ENCODE measurements at regions not wholly inside any gene's neighbourhood (a gene's known extent, or its start where the extent isn't known, plus 50 kb on each side); places are given as distances from the start of the nearest gene placed in this dataset.
"Not testable (repeated sequence)": the region's sequence is repeated elsewhere in the genome, so short reads cannot be mapped to it uniquely, and the experiment has no call there.

DNA sequence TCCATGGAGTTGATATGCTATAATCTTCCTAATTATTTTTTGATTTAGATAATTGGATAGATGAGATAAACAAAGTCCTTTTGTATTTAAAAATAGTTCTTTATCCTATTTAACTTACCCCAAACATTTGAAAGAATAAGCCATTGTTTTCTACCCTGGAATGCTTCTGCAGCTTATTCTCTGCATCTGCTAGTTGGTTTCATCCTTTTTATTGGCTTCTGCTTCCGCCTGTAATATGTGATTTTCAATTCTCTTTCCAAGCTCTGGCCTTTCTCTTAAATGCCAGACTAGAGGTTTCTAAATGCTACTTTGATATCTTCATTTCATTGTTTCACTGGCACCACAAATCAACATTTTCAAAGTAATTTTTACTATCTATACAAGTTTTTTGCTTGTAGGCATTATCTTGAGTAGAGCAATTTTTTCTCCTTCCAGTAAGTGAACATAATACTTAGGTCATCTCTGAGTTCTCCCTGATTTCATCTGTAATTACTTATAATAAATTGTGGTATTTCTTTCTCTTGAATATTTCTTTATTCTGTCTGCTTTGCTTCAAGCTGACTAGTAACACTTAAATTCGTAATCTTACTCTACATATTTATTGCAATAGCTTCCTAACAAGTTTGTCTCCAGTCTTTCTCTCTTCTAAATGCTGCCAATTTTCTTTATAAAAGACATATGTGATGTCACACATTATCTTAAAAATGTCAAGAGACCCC is 958.4 kb downstream of the SLC6A15 start:
- Mint-ChIP-seq H3K36me3 (ENCODE audit: low read depth) (no peaks in the 10 kb centered on the region), H3K27ac (no peak overlapping the region), H3K9me3 (no peaks in the 10 kb centered on the region), H3K4me3 (no peak overlapping the region), H3K4me1 (ENCODE audit: low read depth) (no peaks in the 10 kb centered on the region), H3K27me3 (ENCODE audit: insufficient read depth) (no peaks in the 10 kb centered on the region)
- intact Hi-C loops (cut with micrococcal nuclease) = no loop called here
- DNase-seq (ENCODE audit: low spot score) = no peak

DNA sequence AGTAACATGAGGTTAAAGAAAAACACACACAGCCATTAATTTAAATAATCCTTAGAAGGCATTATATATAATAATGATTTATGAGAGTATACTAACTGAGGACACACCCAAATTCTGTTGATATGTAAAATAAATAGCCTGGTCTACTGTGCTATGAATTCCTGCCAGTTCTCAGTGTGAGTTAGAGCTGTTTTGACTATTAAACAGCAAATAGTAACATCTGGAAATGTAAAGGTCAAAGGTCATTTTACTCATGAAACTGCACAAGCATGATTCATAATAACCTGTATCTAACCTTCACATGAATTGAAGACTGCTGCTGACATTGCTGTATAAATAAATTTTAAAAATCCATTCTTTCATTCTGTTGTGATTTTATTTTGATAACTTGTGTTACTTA is 966.7 kb downstream of the SLC6A15 start:
- Mint-ChIP-seq H3K4me3 (no peak overlapping the region), H3K36me3 (ENCODE audit: low read depth) (no peaks in the 10 kb centered on the region), H3K27me3 (ENCODE audit: insufficient read depth) (no peaks in the 10 kb centered on the region), H3K9me3 (no peaks in the 10 kb centered on the region), H3K4me1 (ENCODE audit: low read depth) (no peaks in the 10 kb centered on the region), H3K27ac (no peak overlapping the region)
- no peak for DNase-seq (ENCODE audit: low spot score)
- intact Hi-C loops (cut with micrococcal nuclease) = no loop called here

DNA sequence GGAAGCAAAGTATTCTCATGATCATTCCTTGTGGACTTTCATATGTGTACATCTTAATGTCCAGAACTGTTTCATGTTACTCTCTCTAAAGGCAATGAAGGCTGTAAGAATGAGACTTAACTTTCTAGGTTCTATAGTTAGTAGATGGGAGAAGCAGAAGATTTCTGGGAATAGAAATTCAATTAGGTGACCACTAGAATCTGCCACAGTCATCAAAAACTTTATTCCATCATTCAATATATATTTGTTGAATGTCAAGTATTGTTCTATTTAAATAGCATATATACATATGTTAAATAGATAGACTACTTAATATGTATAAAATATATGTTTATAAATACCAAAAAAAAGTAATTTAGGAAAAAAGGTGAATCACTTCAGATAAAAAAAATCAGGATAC is 972.9 kb downstream of the SLC6A15 start:
- Mint-ChIP-seq H3K27me3 (ENCODE audit: insufficient read depth) (no peaks in the 10 kb centered on the region), H3K9me3 (no peaks in the 10 kb centered on the region), H3K36me3 (ENCODE audit: low read depth) (no peaks in the 10 kb centered on the region), H3K4me3 (no peak overlapping the region), H3K4me1 (ENCODE audit: low read depth) (no peaks in the 10 kb centered on the region), H3K27ac (no peak overlapping the region)
- DNase-seq (ENCODE audit: low spot score) = no peak
- intact Hi-C loops (cut with micrococcal nuclease) = no loop called here

DNA sequence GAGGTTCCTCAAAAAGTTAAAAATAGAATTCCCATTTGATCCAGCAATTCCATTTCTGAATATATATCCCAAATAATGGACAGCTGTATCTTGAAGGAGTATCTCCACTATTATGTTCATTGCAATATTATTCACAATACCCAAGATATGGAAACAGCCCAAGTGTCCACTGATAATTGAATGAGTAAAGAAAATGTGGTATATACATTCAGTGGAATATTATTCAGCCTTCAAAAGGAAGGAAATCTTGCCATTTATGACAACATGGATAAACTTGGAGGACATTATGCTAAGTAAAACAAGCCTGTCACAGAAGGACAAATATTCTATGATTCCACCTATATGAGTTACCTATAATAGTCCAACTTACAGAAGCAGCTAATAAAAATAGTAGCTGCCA is 979.0 kb downstream of the SLC6A15 start:
- no peaks in the 10 kb centered on the region for H3K9me3 Mint-ChIP-seq
- no peaks in the 10 kb centered on the region for H3K27me3 Mint-ChIP-seq (ENCODE audit: insufficient read depth)
- no peaks in the 10 kb centered on the region for H3K36me3 Mint-ChIP-seq (ENCODE audit: low read depth)
- no peaks in the 10 kb centered on the region for H3K4me1 Mint-ChIP-seq (ENCODE audit: low read depth)
- H3K27ac Mint-ChIP-seq = no peak overlapping the region
- no peak for DNase-seq (ENCODE audit: low spot score)
- H3K4me3 Mint-ChIP-seq = no peak overlapping the region
- intact Hi-C loops (cut with micrococcal nuclease) = no loop called here

DNA sequence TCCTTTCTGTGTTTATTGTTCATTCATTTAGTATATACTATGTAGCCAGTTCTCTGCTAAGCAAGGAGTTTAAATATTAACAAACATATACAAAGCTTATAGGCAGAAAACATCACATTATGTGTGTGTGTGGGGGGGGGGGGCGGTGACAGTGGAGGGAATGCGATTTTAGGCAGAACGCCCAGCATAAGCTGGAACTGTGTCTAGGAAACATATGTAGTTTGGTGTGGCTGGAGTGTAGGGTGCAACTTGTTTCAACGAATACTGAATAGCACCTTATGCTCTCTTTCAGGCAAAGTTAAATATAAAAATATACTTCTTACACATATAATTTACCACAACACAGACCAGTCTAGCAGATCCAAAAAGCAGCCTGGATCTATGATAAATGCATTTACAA is 980.6 kb downstream of the SLC6A15 start:
- Mint-ChIP-seq H3K27ac (no peak overlapping the region), H3K4me3 (no peak overlapping the region), H3K4me1 (ENCODE audit: low read depth) (no peaks in the 10 kb centered on the region), H3K36me3 (ENCODE audit: low read depth) (no peaks in the 10 kb centered on the region), H3K9me3 (no peaks in the 10 kb centered on the region), H3K27me3 (ENCODE audit: insufficient read depth) (no peaks in the 10 kb centered on the region)
- intact Hi-C loops (cut with micrococcal nuclease) = no loop called here
- DNase-seq (ENCODE audit: low spot score) = no peak

DNA sequence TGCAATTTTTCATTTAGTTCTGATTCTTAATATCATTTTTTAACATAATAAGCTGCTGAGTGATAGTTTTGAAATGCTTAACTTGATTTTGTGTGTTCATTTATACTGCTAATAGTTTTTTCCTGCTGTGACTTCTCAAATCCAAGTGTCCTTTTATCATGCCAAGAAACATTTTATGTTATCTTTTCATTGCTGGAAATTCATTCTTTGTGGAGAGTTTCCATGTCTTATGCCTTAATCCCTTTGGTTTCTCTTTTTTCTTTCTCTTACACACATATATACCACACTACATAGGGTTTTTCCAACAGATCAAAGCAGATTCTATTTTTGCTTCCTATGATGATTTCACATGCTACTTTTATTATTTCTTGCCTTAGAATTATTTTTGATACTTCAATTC is 981.1 kb downstream of the SLC6A15 start:
- Mint-ChIP-seq H3K36me3 (ENCODE audit: low read depth) (no peaks in the 10 kb centered on the region), H3K27ac (no peak overlapping the region), H3K27me3 (ENCODE audit: insufficient read depth) (no peaks in the 10 kb centered on the region), H3K4me1 (ENCODE audit: low read depth) (no peaks in the 10 kb centered on the region), H3K4me3 (no peak overlapping the region), H3K9me3 (no peaks in the 10 kb centered on the region)
- intact Hi-C loops (cut with micrococcal nuclease) = no loop called here
- no peak for DNase-seq (ENCODE audit: low spot score)

DNA sequence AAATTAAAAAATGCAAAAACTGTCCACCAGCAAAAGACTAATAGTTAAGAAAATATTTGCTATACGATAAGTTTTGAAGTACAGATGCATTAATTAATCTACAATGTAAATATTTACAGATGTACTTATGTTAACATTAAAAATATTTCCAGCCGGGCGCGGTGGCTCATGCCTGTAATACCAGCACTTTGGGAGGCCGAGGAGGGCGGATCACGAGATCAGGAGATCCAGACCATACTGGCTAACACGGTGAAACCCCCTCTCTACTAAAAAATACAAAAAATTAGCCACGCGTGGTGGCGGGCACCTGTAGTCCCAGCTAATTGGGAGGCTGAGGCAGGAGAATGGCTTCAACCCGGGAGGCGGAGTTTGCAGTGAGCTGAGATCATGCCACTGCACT is 982.8 kb downstream of the SLC6A15 start:
- H3K4me1 Mint-ChIP-seq (ENCODE audit: low read depth); DNase-seq (ENCODE audit: low spot score); H3K27ac Mint-ChIP-seq; intact Hi-C loops (cut with micrococcal nuclease); H3K27me3 Mint-ChIP-seq (ENCODE audit: insufficient read depth); H3K36me3 Mint-ChIP-seq (ENCODE audit: low read depth); H3K9me3 Mint-ChIP-seq; H3K4me3 Mint-ChIP-seq: not testable (repeated sequence)

DNA sequence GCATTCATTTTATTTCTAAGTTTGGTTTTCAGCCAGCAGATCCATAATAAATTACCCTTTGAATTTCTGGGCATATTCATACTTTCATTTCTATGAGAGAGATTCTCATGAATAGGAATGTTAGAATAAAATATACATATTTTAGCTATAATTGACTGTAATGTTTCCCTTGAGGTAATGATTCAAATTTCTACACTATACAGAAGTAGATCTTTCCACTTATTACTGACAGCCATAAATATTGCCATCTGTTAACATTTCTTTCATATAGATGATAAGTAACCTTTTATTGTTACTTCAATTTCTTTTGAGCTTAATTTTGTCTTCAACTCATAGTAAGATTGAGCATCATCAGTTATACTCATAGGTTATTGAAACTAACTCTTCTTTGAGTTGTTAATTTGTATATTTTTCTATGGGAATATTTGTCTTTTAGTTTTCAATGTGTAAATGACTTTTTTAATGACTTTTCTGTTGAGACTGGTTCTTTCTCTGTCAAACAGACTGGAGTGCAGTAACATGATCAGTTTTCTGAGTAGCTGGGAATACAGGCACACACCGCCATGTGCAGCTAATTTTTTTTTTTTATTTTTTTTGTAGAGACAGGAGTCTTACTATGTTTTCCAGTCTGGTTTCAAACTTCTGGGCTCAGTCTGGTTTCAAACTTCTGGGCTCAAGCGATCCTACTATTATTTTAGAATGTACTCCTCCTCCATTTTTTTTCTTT is 991.6 kb downstream of the SLC6A15 start:
- Mint-ChIP-seq H3K36me3 (ENCODE audit: low read depth) (no peaks in the 10 kb centered on the region), H3K9me3 (no peaks in the 10 kb centered on the region), H3K27ac (no peak overlapping the region), H3K4me1 (ENCODE audit: low read depth) (no peaks in the 10 kb centered on the region), H3K27me3 (ENCODE audit: insufficient read depth) (no peaks in the 10 kb centered on the region), H3K4me3 (no peak overlapping the region)
- intact Hi-C loops (cut with micrococcal nuclease) = no loop called here
- no peak for DNase-seq (ENCODE audit: low spot score)

DNA sequence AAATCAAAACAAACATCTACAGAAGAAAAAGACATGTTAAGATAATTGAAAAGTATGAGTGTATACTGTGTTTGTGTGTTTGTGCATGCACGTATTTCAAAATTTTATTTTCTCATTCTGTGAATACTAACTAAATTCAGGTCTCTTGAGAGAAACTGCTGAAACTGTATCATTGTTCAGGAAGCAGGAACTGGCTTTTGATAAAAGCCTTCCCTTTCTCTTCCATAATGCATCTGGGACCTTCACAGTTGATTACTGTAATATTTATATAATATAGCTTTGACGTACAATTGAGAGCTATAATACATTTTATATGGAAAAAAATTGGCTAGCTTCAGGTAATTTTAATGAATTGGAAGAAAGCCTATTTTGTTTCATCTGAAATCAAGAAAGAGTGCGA is 993.5 kb downstream of the SLC6A15 start:
- no peaks in the 10 kb centered on the region for H3K4me1 Mint-ChIP-seq (ENCODE audit: low read depth)
- H3K36me3 Mint-ChIP-seq (ENCODE audit: low read depth) = no peaks in the 10 kb centered on the region
- no peak overlapping the region for H3K27ac Mint-ChIP-seq
- H3K9me3 Mint-ChIP-seq = no peaks in the 10 kb centered on the region
- no peak for DNase-seq (ENCODE audit: low spot score)
- intact Hi-C loops (cut with micrococcal nuclease) = no loop called here
- H3K27me3 Mint-ChIP-seq (ENCODE audit: insufficient read depth) = no peaks in the 10 kb centered on the region
- no peak overlapping the region for H3K4me3 Mint-ChIP-seq

DNA sequence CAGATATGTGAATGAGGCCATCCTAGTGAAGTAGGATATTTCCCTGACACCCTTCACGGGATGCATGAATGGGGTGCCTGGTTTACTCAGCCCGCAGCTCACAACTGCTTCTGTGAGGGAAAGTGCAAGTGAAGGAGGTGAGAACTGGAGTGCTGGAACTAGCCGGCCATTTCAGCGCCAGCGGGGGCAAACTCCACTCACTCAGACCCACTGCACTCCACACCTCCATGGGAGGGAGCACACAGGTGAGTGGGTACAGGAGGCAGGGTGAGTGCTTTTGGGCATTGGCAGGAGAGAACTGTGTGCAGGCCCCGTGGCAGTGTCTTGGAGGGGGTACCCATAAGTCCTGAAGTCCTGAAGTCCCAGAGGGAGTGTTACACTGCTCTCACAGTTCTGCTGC is 1008.4 kb downstream of the SLC6A15 start:
- Mint-ChIP-seq H3K27me3 (ENCODE audit: insufficient read depth) (no peaks in the 10 kb centered on the region), H3K36me3 (ENCODE audit: low read depth) (no peaks in the 10 kb centered on the region), H3K9me3 (peaks cover 24% of the 10 kb centered on the region), H3K4me1 (ENCODE audit: low read depth) (no peaks in the 10 kb centered on the region), H3K4me3 (no peak overlapping the region), H3K27ac (no peak overlapping the region)
- no peak for DNase-seq (ENCODE audit: low spot score)
- intact Hi-C loops (cut with micrococcal nuclease) = no loop called here

DNA sequence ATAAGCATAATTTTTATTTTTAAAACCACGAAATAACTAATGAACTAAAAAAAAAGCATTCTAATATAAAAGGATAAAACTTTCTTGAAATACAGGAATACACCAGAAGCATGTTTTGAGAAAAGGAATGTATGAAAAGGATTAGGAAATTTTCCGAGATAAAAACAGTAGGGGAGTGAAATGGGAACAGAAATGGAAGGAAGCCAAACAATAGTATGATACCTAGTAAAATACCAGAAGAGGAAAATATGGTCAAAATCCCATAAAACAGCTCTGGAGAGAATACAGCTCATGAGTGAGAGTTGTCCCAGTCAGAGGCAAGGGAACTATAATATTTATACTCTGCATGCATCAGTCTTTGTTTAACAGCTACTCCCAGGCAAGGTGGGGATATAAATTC is 1016.2 kb downstream of the SLC6A15 start:
- intact Hi-C loops (cut with micrococcal nuclease) = no loop called here
- Mint-ChIP-seq H3K27me3 (ENCODE audit: insufficient read depth) (no peaks in the 10 kb centered on the region), H3K4me1 (ENCODE audit: low read depth) (no peaks in the 10 kb centered on the region), H3K36me3 (ENCODE audit: low read depth) (no peaks in the 10 kb centered on the region), H3K27ac (no peak overlapping the region), H3K9me3 (peaks cover 33% of the 10 kb centered on the region), H3K4me3 (no peak overlapping the region)
- no peak for DNase-seq (ENCODE audit: low spot score)

DNA sequence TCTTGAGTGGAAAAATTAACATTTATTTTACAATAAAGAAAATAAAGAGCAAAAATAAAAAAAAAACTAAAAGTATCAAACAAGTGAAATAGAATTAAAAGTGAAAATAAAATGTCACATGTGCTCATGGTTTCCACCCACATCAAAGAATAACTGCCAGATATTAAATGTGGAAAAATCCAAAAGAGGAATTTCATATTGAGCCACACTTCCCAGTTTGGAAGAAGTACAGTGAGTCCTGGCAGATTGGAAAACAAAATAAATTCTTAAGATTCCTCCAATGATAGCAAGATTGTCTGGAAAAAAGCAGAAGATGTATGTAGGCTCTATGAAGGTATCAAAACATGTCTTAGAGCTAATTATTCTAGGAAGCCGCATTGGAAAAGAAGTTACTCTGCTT is 1019.5 kb downstream of the SLC6A15 start:
- Mint-ChIP-seq H3K9me3 (peaks cover 7% of the 10 kb centered on the region), H3K4me1 (ENCODE audit: low read depth) (no peaks in the 10 kb centered on the region), H3K27ac (no peak overlapping the region), H3K36me3 (ENCODE audit: low read depth) (no peaks in the 10 kb centered on the region), H3K27me3 (ENCODE audit: insufficient read depth) (no peaks in the 10 kb centered on the region), H3K4me3 (no peak overlapping the region)
- intact Hi-C loops (cut with micrococcal nuclease) = no loop called here
- DNase-seq (ENCODE audit: low spot score) = no peak

DNA sequence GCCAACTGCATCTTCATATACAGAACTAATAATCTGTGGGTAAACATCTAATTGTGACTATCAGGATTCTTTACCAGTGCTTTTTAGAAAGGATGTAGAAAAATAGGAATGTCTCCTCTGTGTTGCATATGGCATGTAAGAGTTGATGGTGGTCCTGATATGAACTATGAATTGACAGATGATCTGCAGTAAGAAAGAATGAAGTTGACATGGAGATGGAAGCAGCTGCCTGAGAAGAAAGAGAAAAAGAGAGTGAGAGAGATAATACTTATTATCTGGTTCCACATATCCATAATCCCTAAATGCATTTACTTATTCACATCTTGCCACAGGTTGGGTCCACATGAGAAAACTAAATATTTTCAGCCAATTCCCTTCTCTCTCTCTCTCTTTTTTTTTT is 1022.9 kb downstream of the SLC6A15 start:
- H3K27me3 Mint-ChIP-seq (ENCODE audit: insufficient read depth) = no peaks in the 10 kb centered on the region
- intact Hi-C loops (cut with micrococcal nuclease) = no loop called here
- peaks cover 7% of the 10 kb centered on the region for H3K9me3 Mint-ChIP-seq
- H3K4me3 Mint-ChIP-seq = no peak overlapping the region
- no peaks in the 10 kb centered on the region for H3K36me3 Mint-ChIP-seq (ENCODE audit: low read depth)
- no peak for DNase-seq (ENCODE audit: low spot score)
- no peak overlapping the region for H3K27ac Mint-ChIP-seq
- H3K4me1 Mint-ChIP-seq (ENCODE audit: low read depth) = no peaks in the 10 kb centered on the region

DNA sequence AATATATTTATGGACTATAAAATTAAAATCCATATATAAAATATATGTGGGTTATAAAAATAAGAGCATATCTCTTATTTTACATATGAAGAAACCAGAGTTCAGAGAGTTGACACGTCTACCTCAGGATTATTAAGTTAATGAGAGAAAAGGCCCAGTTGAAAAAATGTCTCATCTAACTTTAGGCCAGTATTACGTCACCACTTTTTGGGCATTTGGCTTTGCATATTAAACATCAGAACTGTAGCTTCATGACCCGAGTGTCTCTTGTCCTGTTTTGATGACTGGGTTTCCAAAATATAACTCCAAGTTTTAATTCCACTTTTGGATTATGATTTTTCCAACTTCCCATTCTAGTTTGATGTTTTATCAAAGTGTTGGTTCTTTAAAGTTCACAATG is 1026.1 kb downstream of the SLC6A15 start:
- no peaks in the 10 kb centered on the region for H3K27me3 Mint-ChIP-seq (ENCODE audit: insufficient read depth)
- intact Hi-C loops (cut with micrococcal nuclease) = no loop called here
- H3K4me3 Mint-ChIP-seq = no peak overlapping the region
- no peaks in the 10 kb centered on the region for H3K9me3 Mint-ChIP-seq
- no peaks in the 10 kb centered on the region for H3K4me1 Mint-ChIP-seq (ENCODE audit: low read depth)
- DNase-seq (ENCODE audit: low spot score) = no peak
- H3K27ac Mint-ChIP-seq = no peak overlapping the region
- H3K36me3 Mint-ChIP-seq (ENCODE audit: low read depth) = no peaks in the 10 kb centered on the region

Data from activated T-helper 1 cell treated with anti-CD3 and anti-CD28 coated beads, Interleukin-12 subunit alpha, Interleukin-12 subunit beta, Interleukin-2, Interleukin-4 antibody, amounts not matched to agents 30 ng/mL and 10 ng/mL and 1 ng/mL, durations not matched to agents 14 hours and 24 hours and 36 hours (primary cell).